GM13977 (cell line): ENCODE measurements at regions not wholly inside any gene's neighbourhood (a gene's known extent, or its start where the extent isn't known, plus 50 kb on each side); places are given as distances from the start of the nearest gene placed in this dataset.

Experiments used
- DNase-seq: peaks from one replicate; pipeline ENCODE4 v3.0.0; 2012; ENCODE audit warnings: low spot score
- CTCF ChIP-seq: IDR thresholded peaks from 2 replicates; pipeline ENCODE4 v1.5.1; 2012; ENCODE audit warnings: mild to moderate bottlenecking, control low read depth; ENCODE audit not compliant: insufficient read depth; ENCODE audit errors: extremely low read depth, missing control alignments
- in situ Hi-C: fragments of 300-500 bp; cut with MboI; formaldehyde crosslinking; loops from one replicate; pipeline ENCODE4 v1.12.0; 2022; ENCODE audit warnings: low sequenced_read_pairs, low pct_unique_long_range_greater_than_20kb, mixed read lengths, inconsistent platforms; ENCODE audit not compliant: unreplicated experiment

DNA sequence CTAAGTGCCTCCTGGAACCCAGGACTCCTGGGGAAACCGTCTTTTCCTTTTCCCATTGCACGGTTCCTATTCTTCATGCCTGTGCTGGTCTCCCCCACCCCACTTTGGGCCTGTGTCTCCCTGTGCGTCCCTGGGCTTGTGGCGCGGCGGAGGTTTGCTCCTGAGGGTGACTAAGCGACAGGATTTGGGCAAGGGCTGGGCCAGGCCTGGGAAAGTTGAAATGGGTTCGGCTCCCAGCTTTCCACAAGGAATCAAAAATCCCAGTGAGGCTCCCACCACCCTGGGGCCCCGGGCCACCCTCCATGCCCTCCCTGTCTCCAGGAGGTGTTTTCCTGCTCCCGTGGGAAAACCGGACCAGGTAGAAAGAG is 197.6 kb downstream of the NDUFA10 start:
- in situ Hi-C loops: no loop called here
- DNase-seq: no peak
- TF ChIP-seq CTCF: no peak

GRCh38 chr2:239826786-239827522 is 198.2 kb downstream of the NDUFA10 start:
- DNase-seq: no peak
- in situ Hi-C loops: no loop called here
- TF ChIP-seq CTCF: no peak

DNA sequence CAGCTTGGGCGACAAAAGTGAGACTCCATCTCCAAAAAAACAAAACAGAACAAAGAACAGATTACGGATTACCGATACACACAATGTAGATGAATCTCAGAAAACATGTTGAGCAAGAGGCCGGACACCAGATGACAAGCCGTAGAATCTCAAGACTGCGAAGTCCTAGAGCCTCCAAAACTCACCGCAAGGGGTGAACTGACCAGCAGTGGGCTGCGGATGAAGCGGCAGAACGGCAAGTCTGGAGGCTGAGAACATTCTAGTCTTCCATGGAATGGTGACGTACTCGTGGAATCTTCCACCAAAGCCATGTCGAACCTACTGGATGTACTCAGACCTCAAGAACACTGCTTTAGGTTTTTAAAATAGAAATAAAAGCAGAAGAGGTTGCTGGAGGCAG is 198.8 kb downstream of the NDUFA10 start:
- no peak for DNase-seq
- no peak for TF ChIP-seq CTCF
- in situ Hi-C loops: no loop called here

GRCh38 chr2:239825705-239825979 is 199.5 kb downstream of the NDUFA10 start:
- in situ Hi-C loops: no loop called here
- no peak for TF ChIP-seq CTCF
- no peak for DNase-seq

DNA sequence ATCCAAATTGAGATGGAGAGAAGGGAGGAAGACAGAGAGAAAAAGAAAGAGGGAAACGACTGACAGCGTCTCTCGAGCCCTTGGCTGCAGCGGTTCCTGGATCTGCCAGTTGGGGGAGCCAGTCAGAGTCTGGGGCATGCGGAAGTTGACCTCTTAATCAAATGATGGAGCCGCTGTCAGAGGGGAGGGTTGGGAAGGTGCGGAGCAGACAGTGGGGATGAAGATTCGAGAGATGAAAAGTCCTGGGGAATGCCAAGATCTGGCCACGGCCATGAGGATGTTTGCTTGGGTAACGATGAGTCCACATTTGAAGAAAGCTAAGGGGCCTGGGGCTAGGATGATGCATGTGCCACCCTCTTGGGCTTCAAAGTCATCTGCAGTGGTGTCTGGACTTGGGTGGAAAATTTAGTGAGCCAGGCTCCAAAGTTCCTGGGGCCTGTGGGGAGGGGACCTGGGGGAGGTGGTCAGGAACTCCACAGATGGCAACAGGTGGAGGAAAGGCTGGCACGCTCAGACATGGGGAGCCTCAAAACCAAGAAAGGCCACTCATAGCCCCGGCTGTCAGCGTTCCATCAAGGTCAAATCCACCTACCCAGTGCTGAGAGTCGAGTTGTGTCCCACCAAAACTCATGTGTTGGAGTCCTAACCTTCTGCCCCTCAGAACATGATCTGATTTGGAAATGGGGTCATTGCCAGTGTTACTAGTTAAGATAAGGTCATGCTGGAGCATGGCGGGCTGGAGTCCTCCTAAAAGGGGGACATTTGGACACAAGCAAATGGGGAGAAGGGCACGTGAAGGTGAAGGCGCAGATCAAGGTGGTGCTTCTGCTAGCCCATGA is 200.1 kb downstream of the NDUFA10 start:
- DNase-seq: no peak
- peak; percentile 14 for TF ChIP-seq CTCF
- in situ Hi-C loops: no loop called here

DNA sequence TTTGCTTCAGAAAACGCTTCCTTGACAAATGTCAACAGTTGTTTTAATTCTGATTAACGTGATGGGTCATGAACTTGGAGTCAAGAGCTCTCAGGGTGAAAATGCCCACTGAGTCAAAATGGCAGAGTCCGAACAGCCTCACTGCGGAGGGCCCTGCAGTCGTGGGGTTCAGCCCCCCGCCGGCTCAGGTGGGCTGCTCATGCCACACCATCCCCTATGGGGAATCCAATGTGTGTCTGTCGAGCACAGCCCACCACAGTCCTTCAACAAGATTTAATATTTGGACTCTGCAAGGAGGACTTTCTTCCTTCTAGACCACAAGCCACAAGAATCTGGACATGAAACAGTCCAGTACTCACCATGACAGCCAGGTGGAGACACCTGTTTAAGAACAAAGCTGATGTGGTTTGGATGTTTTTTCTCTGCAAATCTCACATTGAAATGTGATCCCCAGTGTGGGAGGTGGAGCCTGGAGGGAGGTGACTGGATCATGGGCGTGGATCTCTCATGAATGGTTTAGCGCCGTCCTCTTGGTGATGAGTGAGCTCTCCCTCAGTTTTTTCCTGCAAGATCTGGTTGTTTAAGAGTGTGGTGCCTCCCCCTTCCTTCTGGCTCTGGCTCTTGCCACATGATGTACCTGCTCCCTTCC is 201.0 kb downstream of the NDUFA10 start:
- no peak for DNase-seq
- no peak for TF ChIP-seq CTCF
- in situ Hi-C loops: no loop called here
